ENCODE measurements at regions not wholly inside any gene's neighbourhood (a gene's known extent, or its start where the extent isn't known, plus 50 kb on each side); places are given as distances from the start of the nearest gene placed in this dataset.

DNA sequence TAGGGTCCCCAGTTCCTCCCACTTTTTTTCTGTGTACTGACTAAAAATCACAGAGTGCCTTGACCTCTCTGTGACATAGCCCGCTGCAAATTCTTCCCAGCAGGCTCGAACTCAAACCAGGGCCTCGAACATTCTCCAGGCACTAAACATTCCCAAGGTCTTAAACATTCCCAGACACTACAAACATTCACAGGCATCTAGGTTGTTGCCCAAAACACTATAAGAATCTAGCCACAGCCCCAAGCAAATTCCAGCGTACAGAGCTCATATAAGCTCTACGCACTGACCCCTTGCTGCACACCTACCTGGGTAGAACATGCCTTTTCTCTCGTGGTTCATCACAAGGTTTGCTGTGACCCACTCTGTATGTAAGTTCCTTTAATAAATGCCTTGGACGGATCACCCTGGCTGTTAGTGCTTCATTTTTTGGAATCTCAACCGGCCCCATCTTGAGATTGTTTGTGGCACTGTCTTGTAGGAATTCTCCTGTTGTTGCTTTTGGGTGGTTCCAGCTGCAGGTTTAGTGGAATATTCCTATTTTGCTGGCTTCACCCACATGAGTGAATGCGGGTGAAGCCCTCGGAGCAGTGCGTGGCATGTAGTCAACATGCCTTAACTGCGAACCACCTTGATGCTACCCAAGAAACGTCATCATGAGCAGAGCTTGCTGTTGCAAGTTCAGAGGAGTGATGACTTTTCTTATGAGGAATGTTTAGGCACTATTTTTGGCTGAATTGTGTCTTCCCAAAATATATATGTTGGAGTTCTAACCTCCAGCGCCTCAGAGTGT is 230.0 kb downstream of the HS3ST1 start:
- intact Hi-C loops (cut with micrococcal nuclease): no loop called here
- Mint-ChIP-seq H3K27me3 (ENCODE audit: low read depth) (no peaks in the 10 kb centered on the region), H3K4me3 (ENCODE audit: low read depth) (no peak overlapping the region), H3K27ac (no peak overlapping the region), H3K4me1 (ENCODE audit: low read depth) (no peaks in the 10 kb centered on the region), H3K36me3 (ENCODE audit: low read depth) (no peaks in the 10 kb centered on the region), H3K9me3 (no peaks in the 10 kb centered on the region)
- no peak for DNase-seq (ENCODE audit: low spot score)

- H3K4me1 Mint-ChIP-seq (ENCODE audit: low read depth): no peaks in the 10 kb centered on the region
- H3K27me3 Mint-ChIP-seq (ENCODE audit: low read depth): no peaks in the 10 kb centered on the region
- H3K4me3 Mint-ChIP-seq (ENCODE audit: low read depth): no peak overlapping the region
- no peaks in the 10 kb centered on the region for H3K36me3 Mint-ChIP-seq (ENCODE audit: low read depth)
- DNase-seq (ENCODE audit: low spot score): no peak
- no peak overlapping the region for H3K27ac Mint-ChIP-seq
- H3K9me3 Mint-ChIP-seq: no peaks in the 10 kb centered on the region
- intact Hi-C loops (cut with micrococcal nuclease): no loop called here
These were observed 230.9 kb downstream of the HS3ST1 start for GRCh38 chr4:11197631-11198341.

DNA sequence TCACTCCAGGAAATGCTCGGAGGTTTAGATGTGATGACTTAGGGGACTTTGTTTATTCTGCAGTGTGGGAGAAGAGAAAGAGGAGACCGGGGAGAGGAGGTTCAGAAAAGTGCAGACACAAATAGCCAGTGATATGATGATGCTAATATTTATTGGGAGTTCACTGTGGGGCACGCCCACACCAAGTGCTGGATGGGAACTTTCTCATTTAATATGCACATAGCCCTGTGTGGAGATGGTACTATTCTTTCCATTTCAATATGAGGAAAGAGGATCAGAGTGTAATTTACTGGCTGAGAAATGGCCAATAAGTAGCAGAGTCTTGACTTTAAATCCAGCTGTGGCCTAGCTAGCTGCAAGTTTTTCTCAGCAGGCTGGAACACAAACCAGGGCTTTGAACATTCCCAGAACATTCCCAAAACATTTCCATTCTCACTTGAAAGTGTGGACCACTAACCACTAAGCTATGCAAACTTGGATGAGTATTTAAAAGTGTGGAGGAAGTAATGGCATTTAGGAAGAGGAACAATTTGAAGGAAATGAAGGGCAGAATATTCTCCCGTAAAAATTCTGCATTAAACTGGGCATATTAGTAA is 231.7 kb downstream of the HS3ST1 start:
- no peaks in the 10 kb centered on the region for H3K9me3 Mint-ChIP-seq
- no peak overlapping the region for H3K4me3 Mint-ChIP-seq (ENCODE audit: low read depth)
- DNase-seq (ENCODE audit: low spot score): no peak
- H3K27ac Mint-ChIP-seq: no peak overlapping the region
- intact Hi-C loops (cut with micrococcal nuclease): no loop called here
- H3K27me3 Mint-ChIP-seq (ENCODE audit: low read depth): peaks cover 1% of the 10 kb centered on the region
- no peaks in the 10 kb centered on the region for H3K4me1 Mint-ChIP-seq (ENCODE audit: low read depth)
- H3K36me3 Mint-ChIP-seq (ENCODE audit: low read depth): no peaks in the 10 kb centered on the region

- no peak for DNase-seq (ENCODE audit: low spot score)
- no peak overlapping the region for H3K27ac Mint-ChIP-seq
- no peaks in the 10 kb centered on the region for H3K36me3 Mint-ChIP-seq (ENCODE audit: low read depth)
- no peaks in the 10 kb centered on the region for H3K9me3 Mint-ChIP-seq
- intact Hi-C loops (cut with micrococcal nuclease): no loop called here
- peaks cover 3% of the 10 kb centered on the region for H3K4me1 Mint-ChIP-seq (ENCODE audit: low read depth)
- peaks cover 2% of the 10 kb centered on the region for H3K27me3 Mint-ChIP-seq (ENCODE audit: low read depth)
- H3K4me3 Mint-ChIP-seq (ENCODE audit: low read depth): no peak overlapping the region
These were observed 234.3 kb downstream of the HS3ST1 start for GRCh38 chr4:11194431-11194830.

GRCh38 chr4:11189756-11190155 is 238.9 kb downstream of the HS3ST1 start:
- Mint-ChIP-seq H3K36me3 (ENCODE audit: low read depth) (no peaks in the 10 kb centered on the region), H3K4me3 (ENCODE audit: low read depth) (no peak overlapping the region), H3K9me3 (no peaks in the 10 kb centered on the region), H3K4me1 (ENCODE audit: low read depth) (peaks cover 3% of the 10 kb centered on the region), H3K27ac (no peak overlapping the region), H3K27me3 (ENCODE audit: low read depth) (peaks cover 2% of the 10 kb centered on the region)
- no peak for DNase-seq (ENCODE audit: low spot score)
- intact Hi-C loops (cut with micrococcal nuclease): no loop called here

- Mint-ChIP-seq H3K36me3 (ENCODE audit: low read depth) (no peaks in the 10 kb centered on the region), H3K27ac (no peak overlapping the region), H3K4me3 (ENCODE audit: low read depth) (no peak overlapping the region), H3K4me1 (ENCODE audit: low read depth) (no peaks in the 10 kb centered on the region), H3K9me3 (no peaks in the 10 kb centered on the region), H3K27me3 (ENCODE audit: low read depth) (no peaks in the 10 kb centered on the region)
- DNase-seq (ENCODE audit: low spot score): no peak
- intact Hi-C loops (cut with micrococcal nuclease): no loop called here
These were observed 245.3 kb downstream of the HS3ST1 start for GRCh38 chr4:11183356-11183740.

DNA sequence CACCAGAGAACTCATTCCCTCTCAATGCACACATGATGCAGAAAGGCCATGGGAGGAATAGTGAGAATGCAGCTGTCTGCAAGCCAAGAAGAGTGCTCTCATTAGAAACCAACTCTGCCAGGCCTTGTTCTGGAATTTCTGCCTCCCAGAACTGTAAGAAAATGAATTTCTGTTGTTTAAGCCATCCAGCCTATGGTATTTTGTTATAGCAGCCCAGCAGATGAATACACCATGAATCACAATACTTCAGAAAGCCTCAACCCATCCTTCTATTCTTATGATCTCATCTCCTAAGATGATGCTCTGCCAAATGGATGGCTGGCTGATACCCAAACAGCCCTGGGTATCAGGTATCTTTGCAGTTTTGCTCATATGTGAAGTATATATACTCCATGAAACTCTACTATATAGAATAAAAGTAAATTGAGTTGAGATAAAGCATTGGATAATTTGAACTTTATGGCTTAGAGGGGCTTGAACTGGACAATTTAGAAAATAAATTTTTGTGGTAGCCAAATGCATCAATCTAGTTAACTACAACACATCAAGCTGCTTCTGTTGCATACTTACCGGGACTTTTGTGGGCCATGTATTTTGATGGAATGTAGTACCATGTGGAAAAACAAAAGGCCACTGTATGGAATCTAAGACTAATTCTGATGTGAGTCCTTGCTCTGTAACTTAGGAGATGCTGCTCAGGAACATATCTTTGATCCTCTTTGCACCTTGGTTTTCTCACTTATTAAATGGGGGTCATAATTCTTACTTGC is 245.9 kb downstream of the HS3ST1 start:
- Mint-ChIP-seq H3K9me3 (no peaks in the 10 kb centered on the region), H3K4me1 (ENCODE audit: low read depth) (no peaks in the 10 kb centered on the region), H3K27ac (no peak overlapping the region), H3K27me3 (ENCODE audit: low read depth) (no peaks in the 10 kb centered on the region), H3K36me3 (ENCODE audit: low read depth) (no peaks in the 10 kb centered on the region), H3K4me3 (ENCODE audit: low read depth) (no peak overlapping the region)
- no peak for DNase-seq (ENCODE audit: low spot score)
- intact Hi-C loops (cut with micrococcal nuclease): no loop called here

DNA sequence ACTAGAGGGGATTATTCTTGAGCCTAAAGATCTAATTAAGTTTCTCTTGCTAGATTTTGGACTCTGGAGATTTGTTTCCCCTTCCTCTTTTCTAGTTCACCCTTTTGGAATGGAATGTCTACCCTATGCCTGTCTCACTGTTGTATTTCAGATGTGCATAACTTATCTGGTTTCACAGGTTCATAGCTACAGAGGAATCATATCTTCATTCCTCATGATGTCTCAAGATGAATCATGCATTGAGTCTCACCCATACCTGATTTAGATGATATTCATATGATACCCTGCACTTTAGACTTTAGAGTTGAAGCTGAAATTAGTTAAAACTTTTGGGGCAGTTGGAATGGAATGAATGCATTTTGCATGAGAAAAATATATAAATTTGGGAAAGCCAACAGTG is 246.7 kb downstream of the HS3ST1 start:
- DNase-seq (ENCODE audit: low spot score): no peak
- Mint-ChIP-seq H3K27me3 (ENCODE audit: low read depth) (no peaks in the 10 kb centered on the region), H3K9me3 (no peaks in the 10 kb centered on the region), H3K4me1 (ENCODE audit: low read depth) (no peaks in the 10 kb centered on the region), H3K36me3 (ENCODE audit: low read depth) (no peaks in the 10 kb centered on the region), H3K4me3 (ENCODE audit: low read depth) (no peak overlapping the region), H3K27ac (no peak overlapping the region)
- intact Hi-C loops (cut with micrococcal nuclease): no loop called here

GRCh38 chr4:11179796-11180195 is 248.9 kb downstream of the HS3ST1 start:
- Mint-ChIP-seq H3K27me3 (ENCODE audit: low read depth) (no peaks in the 10 kb centered on the region), H3K4me1 (ENCODE audit: low read depth) (no peaks in the 10 kb centered on the region), H3K36me3 (ENCODE audit: low read depth) (no peaks in the 10 kb centered on the region), H3K27ac (no peak overlapping the region), H3K9me3 (no peaks in the 10 kb centered on the region), H3K4me3 (ENCODE audit: low read depth) (no peak overlapping the region)
- intact Hi-C loops (cut with micrococcal nuclease): no loop called here
- DNase-seq (ENCODE audit: low spot score): no peak

DNA sequence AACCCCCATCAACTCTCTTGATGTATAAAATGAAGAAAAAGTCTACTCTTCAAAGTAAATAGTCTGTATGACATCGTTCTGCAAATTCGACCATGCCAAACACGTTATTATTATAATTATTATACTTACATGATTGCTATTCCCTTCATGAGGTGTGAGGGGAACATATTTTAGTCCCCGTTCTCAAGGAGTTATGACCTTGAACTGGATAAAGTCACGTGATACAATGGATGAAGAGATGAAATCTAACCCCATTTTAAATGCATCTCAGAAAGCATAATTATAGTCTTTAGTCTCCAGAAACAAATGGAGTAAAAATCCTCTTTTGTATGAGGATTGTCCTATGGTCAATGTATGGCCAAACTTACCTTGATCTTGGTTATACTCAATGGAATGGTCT is 250.3 kb downstream of the HS3ST1 start:
- no peaks in the 10 kb centered on the region for H3K36me3 Mint-ChIP-seq (ENCODE audit: low read depth)
- H3K27me3 Mint-ChIP-seq (ENCODE audit: low read depth): no peaks in the 10 kb centered on the region
- H3K27ac Mint-ChIP-seq: no peak overlapping the region
- no peak overlapping the region for H3K4me3 Mint-ChIP-seq (ENCODE audit: low read depth)
- no peak for DNase-seq (ENCODE audit: low spot score)
- intact Hi-C loops (cut with micrococcal nuclease): no loop called here
- H3K9me3 Mint-ChIP-seq: no peaks in the 10 kb centered on the region
- no peaks in the 10 kb centered on the region for H3K4me1 Mint-ChIP-seq (ENCODE audit: low read depth)

DNA sequence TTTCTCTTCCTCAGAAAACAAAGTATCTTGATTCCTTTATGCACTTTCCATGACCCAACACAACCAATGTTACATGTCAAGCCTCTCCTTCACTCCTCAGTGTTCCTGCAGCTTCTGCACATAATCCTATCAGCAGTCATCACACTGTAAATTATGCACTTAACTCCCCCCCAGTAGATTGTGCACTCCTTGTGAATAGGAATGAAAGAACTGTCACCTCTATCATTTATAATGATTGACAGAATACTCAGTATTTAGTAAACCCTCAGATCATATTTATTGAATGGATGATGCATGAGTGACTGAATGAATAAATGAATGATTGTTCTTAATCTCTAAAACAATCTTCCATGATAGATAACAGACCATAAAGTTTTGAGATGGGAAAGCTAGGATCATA is 253.3 kb downstream of the HS3ST1 start:
- Mint-ChIP-seq H3K36me3 (ENCODE audit: low read depth) (no peaks in the 10 kb centered on the region), H3K9me3 (no peaks in the 10 kb centered on the region), H3K4me1 (ENCODE audit: low read depth) (no peaks in the 10 kb centered on the region), H3K27me3 (ENCODE audit: low read depth) (no peaks in the 10 kb centered on the region), H3K4me3 (ENCODE audit: low read depth) (no peak overlapping the region), H3K27ac (no peak overlapping the region)
- intact Hi-C loops (cut with micrococcal nuclease): no loop called here
- no peak for DNase-seq (ENCODE audit: low spot score)

DNA sequence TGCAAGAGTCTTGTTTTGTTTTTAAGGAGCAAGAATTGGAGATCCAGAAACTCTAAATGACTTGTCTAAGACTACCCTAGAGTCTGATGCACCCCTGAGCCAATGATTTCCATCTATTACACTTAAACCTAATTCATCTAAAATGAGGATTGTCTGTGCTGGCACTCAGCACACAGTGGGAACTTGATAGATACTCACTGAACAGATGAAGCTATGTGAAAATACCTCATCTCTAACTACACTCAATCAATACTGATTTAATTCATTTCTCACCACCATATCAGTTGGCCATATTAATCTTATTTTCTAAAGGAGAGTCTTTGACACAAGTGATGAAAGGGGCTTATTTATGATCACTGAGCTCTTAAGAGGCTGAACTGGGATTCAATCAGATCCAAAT is 262.1 kb downstream of the HS3ST1 start:
- no peaks in the 10 kb centered on the region for H3K9me3 Mint-ChIP-seq
- H3K36me3 Mint-ChIP-seq (ENCODE audit: low read depth): no peaks in the 10 kb centered on the region
- H3K4me3 Mint-ChIP-seq (ENCODE audit: low read depth): no peak overlapping the region
- no peak overlapping the region for H3K27ac Mint-ChIP-seq
- H3K27me3 Mint-ChIP-seq (ENCODE audit: low read depth): no peaks in the 10 kb centered on the region
- intact Hi-C loops (cut with micrococcal nuclease): no loop called here
- H3K4me1 Mint-ChIP-seq (ENCODE audit: low read depth): no peaks in the 10 kb centered on the region
- no peak for DNase-seq (ENCODE audit: low spot score)

- Mint-ChIP-seq H3K9me3 (no peaks in the 10 kb centered on the region), H3K4me3 (ENCODE audit: low read depth) (no peak overlapping the region), H3K27ac (no peak overlapping the region), H3K27me3 (ENCODE audit: low read depth) (no peaks in the 10 kb centered on the region), H3K4me1 (ENCODE audit: low read depth) (no peaks in the 10 kb centered on the region), H3K36me3 (ENCODE audit: low read depth) (no peaks in the 10 kb centered on the region)
- intact Hi-C loops (cut with micrococcal nuclease): no loop called here
- no peak for DNase-seq (ENCODE audit: low spot score)
These were observed 262.7 kb downstream of the HS3ST1 start for GRCh38 chr4:11166034-11166433.

Measured in activated T-helper 2 cell treated with anti-CD3 and anti-CD28 coated beads, Interferon-gamma antibody, Interleukin-2, Interleukin-4, amounts not matched to agents 10 μg/mL and 5 μg/mL and 100 μg/mL, durations not matched to agents 14 hours and 24 hours and 36 hours (primary cell).